Activated naive CD8-positive, alpha-beta T cell treated with anti-CD3 and anti-CD28 coated beads for 36 hours (primary cell): ENCODE measurements at regions not wholly inside any gene's neighbourhood (a gene's known extent, or its start where the extent isn't known, plus 50 kb on each side); places are given as distances from the start of the nearest gene placed in this dataset.

Source experiments
- DNase-seq: peaks from one replicate; pipeline ENCODE4 v3.0.0; 2021
- H3K27ac Mint-ChIP-seq: one replicate; pipeline ENCODE4 v1.8.0; 2022; ENCODE audit warnings: mild to moderate bottlenecking, moderate library complexity, mixed read lengths
- H3K27me3 Mint-ChIP-seq: one replicate; pipeline ENCODE4 v1.8.0; 2022; ENCODE audit warnings: mild to moderate bottlenecking, mixed read lengths
- H3K36me3 Mint-ChIP-seq: one replicate; pipeline ENCODE4 v1.8.0; 2021; ENCODE audit warnings: mild to moderate bottlenecking, mixed read lengths
- H3K4me1 Mint-ChIP-seq: one replicate; pipeline ENCODE4 v1.8.0; 2021; ENCODE audit warnings: mixed read lengths
- H3K4me3 Mint-ChIP-seq: one replicate; pipeline ENCODE4 v1.8.0; 2022; ENCODE audit warnings: mild to moderate bottlenecking, moderate library complexity, mixed read lengths
- H3K9me3 Mint-ChIP-seq: one replicate; pipeline ENCODE4 v1.8.0; 2022; ENCODE audit warnings: mixed read lengths

GRCh38 chr2:2640371-2640770 lies 309.3 kb upstream of the MYT1L start:
- no peak for DNase-seq
- Mint-ChIP-seq H3K4me3 (no peak overlapping the region), H3K27me3 (no peaks in the 10 kb centered on the region), H3K4me1 (peaks cover 4% of the 10 kb centered on the region), H3K9me3 (no peaks in the 10 kb centered on the region), H3K36me3 (no peaks in the 10 kb centered on the region), H3K27ac (no peak overlapping the region)

- DNase-seq: no peak
- no peaks in the 10 kb centered on the region for H3K36me3 Mint-ChIP-seq
- peaks cover 3% of the 10 kb centered on the region for H3K4me1 Mint-ChIP-seq
- H3K4me3 Mint-ChIP-seq: no peak overlapping the region
- H3K27me3 Mint-ChIP-seq: no peaks in the 10 kb centered on the region
- H3K27ac Mint-ChIP-seq: no peak overlapping the region
- H3K9me3 Mint-ChIP-seq: no peaks in the 10 kb centered on the region
These were observed 308.4 kb upstream of the MYT1L start for GRCh38 chr2:2639251-2640139.

- no peak for DNase-seq
- Mint-ChIP-seq H3K36me3 (no peaks in the 10 kb centered on the region), H3K27me3 (no peaks in the 10 kb centered on the region), H3K4me1 (no peaks in the 10 kb centered on the region), H3K27ac (no peak overlapping the region), H3K9me3 (no peaks in the 10 kb centered on the region), H3K4me3 (no peak overlapping the region)
These were observed 307.6 kb upstream of the MYT1L start for GRCh38 chr2:2638547-2639220.

- DNase-seq: no peak
- peaks cover 1% of the 10 kb centered on the region for H3K9me3 Mint-ChIP-seq
- no peaks in the 10 kb centered on the region for H3K36me3 Mint-ChIP-seq
- H3K4me1 Mint-ChIP-seq: no peaks in the 10 kb centered on the region
- H3K27me3 Mint-ChIP-seq: no peaks in the 10 kb centered on the region
- H3K27ac Mint-ChIP-seq: no peak overlapping the region
- no peak overlapping the region for H3K4me3 Mint-ChIP-seq
These were observed 305.7 kb upstream of the MYT1L start for GRCh38 chr2:2636813-2637212.

- H3K36me3 Mint-ChIP-seq: no peaks in the 10 kb centered on the region
These were observed 304.0 kb upstream of the MYT1L start for GRCh38 chr2:2635025-2635528.

GRCh38 chr2:2633017-2633416 lies 301.9 kb upstream of the MYT1L start:
- Mint-ChIP-seq H3K27ac (no peak overlapping the region), H3K36me3 (no peaks in the 10 kb centered on the region), H3K4me3 (no peak overlapping the region), H3K9me3 (peaks cover 1% of the 10 kb centered on the region), H3K4me1 (no peaks in the 10 kb centered on the region), H3K27me3 (no peaks in the 10 kb centered on the region)
- no peak for DNase-seq

More at GRCh38 chr2:2635025-2635528, 304.0 kb upstream of the MYT1L start:
- Mint-ChIP-seq H3K9me3 (peaks cover 1% of the 10 kb centered on the region), H3K4me3 (no peak overlapping the region), H3K27ac (no peak overlapping the region), H3K4me1 (no peaks in the 10 kb centered on the region), H3K27me3 (no peaks in the 10 kb centered on the region)
- DNase-seq: no peak

- no peaks in the 10 kb centered on the region for H3K9me3 Mint-ChIP-seq
- no peaks in the 10 kb centered on the region for H3K4me1 Mint-ChIP-seq
- DNase-seq: no peak
- no peak overlapping the region for H3K27ac Mint-ChIP-seq
- no peaks in the 10 kb centered on the region for H3K27me3 Mint-ChIP-seq
- H3K36me3 Mint-ChIP-seq: no peaks in the 10 kb centered on the region
- H3K4me3 Mint-ChIP-seq: no peak overlapping the region
These were observed 292.9 kb upstream of the MYT1L start for GRCh38 chr2:2623939-2624338.

GRCh38 chr2:2621855-2622254 lies 290.8 kb upstream of the MYT1L start:
- no peak for DNase-seq
- Mint-ChIP-seq H3K9me3 (no peaks in the 10 kb centered on the region), H3K27ac (no peak overlapping the region), H3K4me1 (no peaks in the 10 kb centered on the region), H3K36me3 (no peaks in the 10 kb centered on the region), H3K27me3 (no peaks in the 10 kb centered on the region), H3K4me3 (no peak overlapping the region)

- H3K27me3 Mint-ChIP-seq: no peaks in the 10 kb centered on the region
- no peak overlapping the region for H3K4me3 Mint-ChIP-seq
- H3K27ac Mint-ChIP-seq: no peak overlapping the region
- H3K9me3 Mint-ChIP-seq: no peaks in the 10 kb centered on the region
- no peak for DNase-seq
- no peaks in the 10 kb centered on the region for H3K4me1 Mint-ChIP-seq
- no peaks in the 10 kb centered on the region for H3K36me3 Mint-ChIP-seq
These were observed 289.5 kb upstream of the MYT1L start for GRCh38 chr2:2620604-2621003.

GRCh38 chr2:2619995-2620394 lies 288.9 kb upstream of the MYT1L start:
- H3K9me3 Mint-ChIP-seq: no peaks in the 10 kb centered on the region
- no peak overlapping the region for H3K27ac Mint-ChIP-seq
- H3K4me3 Mint-ChIP-seq: no peak overlapping the region
- H3K36me3 Mint-ChIP-seq: no peaks in the 10 kb centered on the region
- no peaks in the 10 kb centered on the region for H3K27me3 Mint-ChIP-seq
- H3K4me1 Mint-ChIP-seq: no peaks in the 10 kb centered on the region
- no peak for DNase-seq

GRCh38 chr2:2614452-2614851 lies 283.4 kb upstream of the MYT1L start:
- Mint-ChIP-seq H3K4me3 (no peak overlapping the region), H3K36me3 (peaks cover 7% of the 10 kb centered on the region), H3K27ac (no peak overlapping the region), H3K4me1 (peaks cover 7% of the 10 kb centered on the region), H3K9me3 (peaks cover 8% of the 10 kb centered on the region), H3K27me3 (no peaks in the 10 kb centered on the region)
- DNase-seq: no peak

- H3K27me3 Mint-ChIP-seq: no peaks in the 10 kb centered on the region
- peaks cover 8% of the 10 kb centered on the region for H3K9me3 Mint-ChIP-seq
These were observed 282.5 kb upstream of the MYT1L start for GRCh38 chr2:2613279-2614199.

GRCh38 chr2:2610751-2611150 lies 279.7 kb upstream of the MYT1L start:
- Mint-ChIP-seq H3K9me3 (peaks cover 8% of the 10 kb centered on the region), H3K27me3 (no peaks in the 10 kb centered on the region), H3K27ac (no peak overlapping the region), H3K4me1 (peaks cover 7% of the 10 kb centered on the region), H3K36me3 (peaks cover 7% of the 10 kb centered on the region), H3K4me3 (no peak overlapping the region)
- DNase-seq: no peak

More at GRCh38 chr2:2613279-2614199, 282.5 kb upstream of the MYT1L start:
- H3K36me3 Mint-ChIP-seq: peaks cover 7% of the 10 kb centered on the region
- H3K27ac Mint-ChIP-seq: peak overlapping the region; percentile 81
- peak; percentile 89 for DNase-seq
- peaks cover 7% of the 10 kb centered on the region for H3K4me1 Mint-ChIP-seq
- H3K4me3 Mint-ChIP-seq: peak overlapping the region; percentile 78

- Mint-ChIP-seq H3K4me3 (no peak overlapping the region), H3K4me1 (no peaks in the 10 kb centered on the region), H3K9me3 (peaks cover 6% of the 10 kb centered on the region), H3K27me3 (peaks cover 5% of the 10 kb centered on the region), H3K36me3 (no peaks in the 10 kb centered on the region), H3K27ac (no peak overlapping the region)
- no peak for DNase-seq
These were observed 269.3 kb upstream of the MYT1L start for GRCh38 chr2:2600366-2600765.

- no peak for DNase-seq
- Mint-ChIP-seq H3K27ac (no peak overlapping the region), H3K9me3 (peaks cover 6% of the 10 kb centered on the region), H3K4me3 (no peak overlapping the region), H3K36me3 (no peaks in the 10 kb centered on the region), H3K27me3 (peaks cover 5% of the 10 kb centered on the region), H3K4me1 (no peaks in the 10 kb centered on the region)
These were observed 268.4 kb upstream of the MYT1L start for GRCh38 chr2:2599441-2599840.
